ENCODE measurements at regions not wholly inside any gene's neighbourhood (a gene's known extent, or its start where the extent isn't known, plus 50 kb on each side); places are given as distances from the start of the nearest gene placed in this dataset.

DNA sequence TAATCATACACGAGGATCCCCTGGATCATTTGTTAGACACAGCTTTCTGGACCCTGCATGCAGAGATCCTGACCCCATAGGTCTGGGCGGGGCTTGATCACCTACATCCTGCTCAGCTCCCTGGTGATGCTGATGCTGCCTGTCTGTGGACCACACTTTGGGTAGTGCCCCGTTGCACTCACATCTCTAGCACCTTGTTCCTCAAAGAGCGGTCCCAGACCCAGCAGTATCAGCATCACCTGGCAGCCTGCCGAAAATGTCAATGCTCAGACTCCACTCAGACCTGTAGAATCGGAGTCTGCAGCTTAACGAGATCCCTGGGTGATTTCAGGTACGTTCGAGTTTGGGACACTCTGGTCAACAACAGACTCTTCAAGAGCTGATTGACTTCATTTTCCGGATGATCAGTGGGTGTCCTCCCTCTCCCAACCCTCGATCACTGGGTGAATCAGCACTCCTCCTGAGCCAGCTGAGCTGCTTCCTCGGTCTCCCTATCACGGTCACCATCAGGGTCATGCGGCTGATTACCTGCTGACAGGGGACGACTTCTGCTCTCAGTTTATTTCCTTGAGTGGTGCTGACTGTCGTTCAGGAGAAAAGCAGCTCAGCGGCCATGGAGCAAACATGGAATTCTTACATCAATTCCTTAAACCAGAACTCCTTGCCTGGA lies 150.6 kb upstream of the RAB12 start:
- DNase-seq: no peak

DNA sequence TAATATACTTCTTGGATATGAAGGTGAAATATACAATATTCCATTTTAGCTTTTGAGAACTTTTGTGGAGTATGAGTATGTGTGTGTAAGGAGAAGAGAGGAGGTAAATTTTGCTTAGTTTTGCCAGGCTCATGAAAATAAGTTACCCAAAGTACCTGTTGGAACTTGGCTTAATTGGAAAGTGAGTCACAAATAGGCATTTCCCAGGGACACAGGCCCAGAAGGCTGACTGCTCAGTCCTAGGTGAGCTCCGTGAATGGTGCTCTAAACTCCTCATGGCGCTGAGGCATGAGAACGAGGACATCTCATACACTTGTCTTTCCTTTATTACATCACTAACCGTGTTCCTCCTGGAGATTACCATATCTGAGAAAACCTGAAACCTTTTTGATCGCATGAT lies 148.5 kb upstream of the RAB12 start:
- DNase-seq: no peak

DNA sequence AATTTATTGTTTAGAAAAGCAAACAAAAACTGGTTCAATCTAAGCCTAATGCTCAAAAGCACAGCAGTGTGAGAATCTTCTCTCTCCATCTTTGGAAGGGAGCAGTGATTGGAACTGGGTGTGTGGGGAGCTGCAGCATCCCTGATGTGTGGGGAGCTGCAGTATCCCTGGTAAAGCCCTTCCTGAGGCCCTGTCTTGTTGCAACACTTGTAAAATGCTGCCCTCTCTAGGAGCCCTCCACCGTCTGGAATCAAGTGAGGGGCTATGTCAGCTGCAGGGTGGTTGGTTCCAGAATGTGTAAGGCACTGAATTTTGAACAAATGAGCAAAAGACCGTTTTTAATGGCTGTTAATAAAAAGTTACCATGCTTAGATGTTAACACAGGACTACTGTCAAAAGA lies 147.7 kb upstream of the RAB12 start:
- no peak for DNase-seq

DNA sequence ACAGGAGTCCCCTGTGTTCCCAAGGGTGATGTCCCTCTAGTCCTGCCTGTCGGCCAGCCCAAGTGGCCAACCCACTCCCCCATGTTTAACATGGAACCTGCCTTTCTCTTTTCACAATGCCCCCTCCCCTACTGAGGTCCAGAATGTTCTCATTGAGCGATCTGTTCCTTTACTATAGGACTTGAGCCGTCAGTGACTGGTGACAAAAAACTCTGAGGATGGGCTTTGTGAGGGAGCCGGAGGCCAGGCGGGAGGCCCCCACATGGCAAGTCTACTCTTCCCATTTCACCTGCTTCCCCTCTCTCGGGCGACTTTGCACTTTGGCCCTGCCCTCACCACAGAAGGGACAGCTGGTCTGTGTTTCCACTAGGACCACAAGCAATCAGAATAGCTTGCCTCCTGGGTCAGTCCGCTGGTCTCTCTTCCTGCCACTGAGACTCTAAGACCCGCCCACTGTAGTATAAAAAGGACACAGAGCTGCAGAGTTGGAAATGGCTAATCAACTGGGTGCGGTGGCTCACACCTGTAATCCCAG lies 146.5 kb upstream of the RAB12 start:
- DNase-seq: no peak

DNA sequence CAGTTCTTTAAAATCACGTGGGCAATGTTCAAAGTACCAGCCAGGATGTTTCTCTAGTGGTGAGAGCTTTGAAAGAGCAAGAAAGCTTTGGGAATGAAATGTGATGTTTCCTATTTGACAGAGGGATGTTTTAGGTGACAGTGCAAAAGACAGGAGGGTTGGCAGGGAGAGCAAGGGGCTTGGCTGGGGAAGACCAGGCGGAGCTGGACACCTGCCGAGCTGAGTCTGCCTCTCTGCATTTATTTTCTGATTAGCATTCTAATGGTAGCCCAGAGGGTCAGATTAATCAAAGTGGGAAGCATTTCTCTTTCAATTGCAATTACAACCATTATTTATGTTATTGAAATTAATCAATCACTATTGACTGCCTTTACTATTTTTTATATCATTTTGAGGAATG lies 145.4 kb upstream of the RAB12 start:
- no peak for DNase-seq

DNA sequence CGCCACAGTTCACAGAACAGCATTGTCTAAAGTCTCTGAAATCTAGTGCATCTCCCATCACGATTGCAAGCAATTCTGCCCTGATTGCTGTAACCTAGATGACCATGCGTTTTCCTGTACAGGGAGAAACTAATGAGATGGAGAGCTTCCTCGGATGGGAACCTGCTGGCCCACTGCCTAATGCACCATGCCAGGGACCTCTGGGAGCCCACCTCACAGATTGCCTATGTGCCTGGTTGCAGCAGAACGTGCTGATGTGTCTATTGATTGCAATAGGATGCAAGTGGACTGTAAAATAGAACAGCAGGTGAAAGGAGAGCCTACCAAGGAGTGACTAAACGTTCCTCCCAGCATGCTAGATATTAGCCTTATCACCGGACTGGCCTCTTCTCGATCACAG lies 141.0 kb upstream of the RAB12 start:
- no peak for DNase-seq

DNA sequence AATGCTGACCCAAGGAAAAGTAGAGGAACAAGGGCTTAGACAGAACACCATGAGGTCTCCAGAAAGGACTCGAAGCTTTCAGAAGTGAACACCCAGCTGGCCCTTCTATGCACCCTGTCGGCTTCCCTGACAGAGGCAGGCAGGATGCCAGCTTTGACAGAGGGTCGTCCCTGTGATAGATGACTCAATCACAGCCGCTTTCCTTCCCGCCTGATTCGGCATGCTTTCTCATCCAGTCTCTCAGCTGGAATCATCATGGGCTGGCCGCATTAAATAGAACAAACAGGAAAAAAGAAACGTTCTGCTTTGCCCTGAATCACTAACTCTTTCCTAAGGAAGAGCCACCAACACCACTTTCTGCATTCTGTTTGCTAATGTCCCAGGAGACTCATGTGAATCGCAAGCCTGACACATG lies 140.3 kb upstream of the RAB12 start:
- DNase-seq: no peak

DNA sequence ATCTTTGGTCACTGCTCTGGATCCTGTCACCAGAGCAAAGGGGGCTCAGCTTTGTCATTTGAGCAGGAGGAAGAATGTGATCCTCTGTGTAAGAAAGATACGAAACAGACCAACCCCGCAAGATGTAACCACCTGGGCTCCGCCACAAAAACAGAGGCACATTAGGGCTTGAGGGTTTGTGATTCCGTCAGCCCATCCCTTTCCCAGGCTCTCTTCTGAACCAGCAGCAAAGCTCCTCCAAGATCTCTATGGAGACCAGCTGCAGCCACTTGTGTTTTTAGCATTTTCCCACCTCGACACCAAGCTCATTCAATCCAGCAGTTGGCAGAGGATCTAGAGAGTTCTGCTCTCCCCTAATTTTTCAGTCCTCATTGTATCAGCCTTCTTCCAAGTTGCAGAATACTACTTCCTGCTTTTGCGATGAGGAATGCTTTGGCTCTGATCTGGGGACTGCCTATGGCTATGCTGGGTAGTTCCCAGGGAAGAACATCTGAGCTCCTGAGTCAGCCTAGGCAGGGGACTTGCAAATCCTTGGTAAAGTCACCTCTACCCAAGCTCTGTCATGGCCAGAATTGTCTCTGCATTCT lies 139.6 kb upstream of the RAB12 start:
- DNase-seq: no peak

DNA sequence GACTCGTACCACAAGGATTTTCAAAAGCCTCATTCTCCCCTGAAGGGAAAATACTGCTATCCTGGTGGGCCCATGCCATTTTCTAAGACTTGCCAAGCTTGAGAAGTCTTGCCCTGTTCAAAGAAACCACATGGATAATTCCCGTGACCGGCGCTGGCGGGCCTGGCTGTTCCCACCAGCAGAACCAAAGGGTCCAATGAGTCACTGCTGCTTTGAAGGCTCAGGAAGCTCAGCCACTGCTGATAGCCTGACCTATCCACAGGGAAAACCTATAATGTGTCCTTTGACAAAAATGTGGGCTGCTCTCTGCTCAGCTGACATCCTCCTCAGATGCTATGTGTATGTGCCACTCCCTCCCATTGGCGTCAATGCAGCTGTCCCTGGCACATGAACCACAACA lies 137.9 kb upstream of the RAB12 start:
- DNase-seq: no peak

DNA sequence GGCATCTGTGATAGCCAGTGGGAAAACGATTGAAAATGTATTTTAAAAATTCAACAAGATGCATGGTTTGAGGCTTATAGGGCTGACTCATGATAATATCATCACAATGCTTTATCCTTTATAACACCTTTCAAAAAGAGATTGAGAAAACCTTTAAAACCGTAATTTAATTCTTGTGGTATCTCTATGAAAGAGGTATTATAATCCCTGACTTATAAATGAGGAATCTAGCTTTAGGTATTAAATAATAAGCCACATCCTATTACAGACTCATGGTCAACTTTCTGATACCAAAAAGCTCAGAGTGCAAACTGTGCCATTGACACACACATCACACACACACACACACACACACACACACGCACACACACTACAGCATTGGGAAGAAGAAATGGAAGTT lies 134.6 kb upstream of the RAB12 start:
- no peak for DNase-seq

DNA sequence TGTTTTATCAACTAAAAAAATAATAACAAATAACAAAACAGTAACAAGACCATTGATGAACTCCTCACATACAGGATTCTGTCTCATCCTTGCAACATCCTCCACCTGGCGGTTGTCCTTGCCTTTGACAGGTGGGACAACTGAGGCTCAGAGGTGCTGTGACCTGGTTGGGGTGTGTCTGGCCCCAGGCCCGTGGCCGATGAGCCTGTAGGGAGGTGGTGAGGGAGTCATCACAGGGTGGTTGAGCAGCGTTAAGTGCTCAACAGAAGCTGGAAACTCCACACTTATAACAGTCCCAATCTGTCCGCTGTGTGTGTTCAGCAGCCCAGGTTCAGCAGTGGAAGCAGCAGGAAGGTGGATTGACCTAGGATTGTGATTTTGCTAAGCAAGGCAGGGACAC lies 131.6 kb upstream of the RAB12 start:
- no peak for DNase-seq

DNA sequence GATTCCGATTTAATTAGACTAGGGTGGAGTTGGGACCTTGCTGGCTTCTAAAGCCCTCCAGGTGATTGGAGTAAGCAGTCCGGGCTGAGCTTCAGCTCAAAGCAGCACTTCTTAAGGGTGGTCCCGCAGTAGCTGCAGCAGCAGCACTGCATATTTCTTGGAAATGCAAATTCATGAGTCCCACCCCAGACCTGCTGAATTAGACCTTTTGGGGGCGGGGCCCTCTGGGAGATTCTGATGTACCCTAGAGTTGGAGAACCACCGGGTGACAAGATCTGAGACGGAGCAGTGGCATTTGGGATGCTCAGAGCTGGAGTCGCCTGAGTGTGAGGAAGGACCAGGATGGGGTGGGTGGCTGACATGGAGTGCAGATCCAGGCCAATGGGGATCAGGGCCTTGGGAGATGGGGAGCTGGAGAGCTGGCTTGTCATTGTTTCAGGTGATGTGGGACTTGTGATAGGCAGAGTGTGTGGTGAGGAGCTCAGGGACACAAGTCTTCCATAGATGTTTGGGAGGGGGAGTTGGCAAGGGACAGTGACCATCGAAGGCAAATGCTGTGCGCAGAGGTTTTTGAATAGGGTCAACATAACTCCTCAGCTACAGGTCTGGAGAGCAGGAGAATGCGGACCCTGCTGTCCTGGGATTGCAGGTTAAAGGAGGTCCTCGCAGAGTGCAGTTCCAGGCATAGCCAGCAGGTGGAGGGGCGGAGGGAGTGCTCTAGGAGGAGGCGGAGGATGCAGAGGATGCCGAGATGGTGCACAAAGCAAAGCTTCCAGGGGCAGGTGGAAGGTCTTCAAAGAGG lies 130.9 kb upstream of the RAB12 start:
- peak; percentile 74 for DNase-seq

DNA sequence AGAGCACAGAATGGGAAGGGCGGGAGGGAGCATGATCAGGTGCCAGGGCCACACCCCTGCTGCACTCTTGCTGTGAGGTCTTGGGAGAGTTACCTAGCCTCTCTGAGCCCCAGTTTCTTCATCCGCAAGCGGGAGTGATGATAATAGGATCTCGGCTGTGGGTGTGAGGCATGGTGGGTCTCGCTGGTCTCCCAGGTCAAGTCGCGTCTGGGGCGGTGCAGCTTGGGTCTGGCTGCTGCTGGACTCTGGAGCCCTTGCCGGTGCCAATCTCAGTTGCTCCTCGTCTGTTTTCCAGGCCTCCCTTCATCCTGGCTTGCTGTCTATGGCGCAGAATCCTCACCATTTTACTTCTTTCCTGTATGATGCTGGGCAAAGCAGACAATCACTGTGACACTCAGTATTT lies 130.3 kb upstream of the RAB12 start:
- no peak for DNase-seq

DNA sequence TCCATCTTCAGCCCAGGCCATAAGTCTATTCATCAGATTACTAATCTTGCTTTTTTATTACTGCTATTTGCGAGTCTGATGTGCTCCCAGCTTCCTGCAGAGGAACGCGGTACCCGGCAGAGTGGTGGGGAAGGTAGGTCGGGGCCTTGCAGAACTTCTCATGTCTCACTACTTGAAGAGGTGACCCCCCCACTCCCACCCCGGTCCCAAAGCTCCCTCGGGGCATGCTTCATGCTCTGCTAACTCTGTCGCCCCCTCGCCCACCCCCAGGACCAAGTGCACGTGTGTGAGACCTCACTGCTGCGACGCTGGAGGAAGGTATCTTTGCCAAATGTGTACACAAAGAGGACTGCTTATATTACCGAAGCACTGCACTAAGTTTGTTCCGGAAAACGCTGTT lies 129.4 kb upstream of the RAB12 start:
- no peak for DNase-seq

DNA sequence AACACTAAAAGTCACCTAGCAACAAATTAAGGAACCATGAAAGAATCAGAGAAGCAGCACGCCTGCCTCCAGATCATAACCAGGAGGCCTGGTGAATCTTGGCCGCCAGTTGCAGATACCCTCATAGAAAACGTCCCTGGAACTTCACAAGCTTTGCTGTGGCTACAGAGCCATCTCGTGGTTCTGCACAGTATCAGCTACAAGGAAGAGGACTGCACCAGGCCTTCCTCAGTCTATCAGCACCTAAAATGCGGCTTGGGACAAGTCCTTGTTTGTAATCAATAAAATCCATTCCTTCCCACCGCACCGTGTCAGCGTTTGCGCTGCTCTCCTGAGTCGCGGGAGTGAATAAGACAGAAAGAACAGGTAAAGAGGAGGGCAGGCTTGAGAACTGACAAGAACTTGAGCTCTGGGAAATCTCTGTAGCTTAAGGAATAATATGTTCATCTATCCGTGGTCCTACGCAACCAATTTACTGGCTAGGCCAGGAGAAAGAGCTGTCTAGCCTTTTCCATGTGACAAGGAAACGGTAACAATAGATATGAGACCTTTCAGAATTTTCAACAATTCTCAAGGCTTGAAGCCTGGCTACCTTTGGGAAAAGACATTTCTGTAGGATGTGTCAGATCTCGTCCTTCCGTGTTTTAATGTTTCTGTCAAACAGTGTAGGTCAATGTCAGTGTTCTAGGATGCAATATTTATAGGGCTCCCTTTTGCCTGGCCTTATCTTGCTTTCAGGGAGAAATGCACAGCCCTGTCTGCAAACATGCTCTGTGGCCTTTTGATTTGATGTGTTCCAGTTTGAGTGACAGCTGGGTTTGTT lies 128.5 kb upstream of the RAB12 start:
- no peak for DNase-seq

DNA sequence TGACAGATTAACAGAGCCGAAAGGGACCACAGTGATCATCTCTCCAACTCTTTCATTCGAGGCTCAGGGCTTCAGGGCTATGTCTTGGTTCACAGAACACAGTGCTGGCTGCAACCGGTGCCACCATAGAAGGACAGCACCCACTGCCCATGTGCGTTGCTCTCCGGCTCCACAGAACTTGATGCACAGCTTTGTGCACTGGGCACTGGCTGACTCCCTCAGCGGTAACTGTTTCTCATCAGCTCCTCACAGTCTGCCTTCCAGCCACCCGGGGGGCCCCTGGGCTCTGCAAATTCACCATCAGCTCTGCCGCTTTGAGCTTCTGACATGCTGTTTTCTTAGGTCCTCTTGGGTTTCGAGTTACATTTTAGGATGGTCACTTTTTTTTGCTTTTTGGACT lies 124.3 kb upstream of the RAB12 start:
- DNase-seq: no peak

DNA sequence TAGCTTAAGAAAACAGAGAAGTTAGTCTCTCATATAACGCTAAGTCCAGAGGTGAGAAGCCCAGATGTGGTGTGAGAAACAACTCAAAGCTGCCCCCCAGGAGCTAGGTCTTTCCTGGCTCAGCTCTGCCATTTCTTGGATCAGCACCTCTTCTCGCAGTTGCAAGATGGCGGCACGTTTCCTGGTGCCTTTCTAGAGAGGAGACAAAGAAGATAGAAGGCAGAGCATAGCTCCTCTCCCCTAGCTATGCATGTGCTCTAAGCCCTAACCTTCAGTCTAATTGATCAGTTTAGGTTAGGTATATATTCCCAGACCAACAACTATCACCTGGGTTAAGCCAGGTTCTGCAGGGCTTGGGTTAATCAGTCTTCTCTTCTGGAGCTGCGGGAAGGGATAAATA lies 119.5 kb upstream of the RAB12 start:
- DNase-seq: no peak

DNA sequence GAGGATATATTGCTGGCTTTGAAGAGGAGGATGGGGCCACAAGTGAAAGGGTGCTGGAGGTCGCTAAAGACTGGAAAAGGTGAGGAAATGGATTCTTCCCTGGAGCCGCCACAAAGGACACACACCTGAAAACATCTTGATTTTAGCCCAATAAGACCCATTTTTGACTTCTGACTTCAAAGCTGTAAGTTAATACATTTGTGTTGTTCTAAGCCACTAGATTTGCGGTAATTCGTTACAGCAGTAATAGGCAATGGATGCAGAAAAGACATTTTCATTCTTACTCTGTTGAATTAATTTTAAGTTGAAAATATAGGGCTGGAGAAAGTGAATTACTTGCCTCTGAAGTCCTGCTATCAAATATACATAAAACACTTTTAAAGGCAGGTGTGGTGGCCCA lies 117.7 kb upstream of the RAB12 start:
- no peak for DNase-seq

DNA sequence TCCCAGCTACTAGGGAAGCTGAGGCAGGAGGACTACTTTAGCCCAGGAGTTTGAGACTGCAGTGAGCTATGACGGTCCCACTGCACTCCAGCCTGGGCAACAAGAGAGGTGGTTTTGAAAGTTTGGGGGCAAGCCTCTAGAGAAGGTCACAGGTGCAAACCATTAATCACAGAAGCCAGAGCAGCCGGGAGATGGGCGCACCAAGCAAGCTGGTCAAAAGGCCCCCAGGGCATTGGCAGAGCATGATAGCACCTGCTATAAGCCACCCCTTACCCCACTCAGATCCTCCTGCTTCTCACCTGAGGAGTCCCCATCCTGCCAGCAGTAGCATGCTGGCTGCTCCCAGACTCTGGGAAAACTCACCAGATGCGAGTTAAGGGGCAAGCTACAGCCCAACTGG lies 116.1 kb upstream of the RAB12 start:
- DNase-seq: no peak

DNA sequence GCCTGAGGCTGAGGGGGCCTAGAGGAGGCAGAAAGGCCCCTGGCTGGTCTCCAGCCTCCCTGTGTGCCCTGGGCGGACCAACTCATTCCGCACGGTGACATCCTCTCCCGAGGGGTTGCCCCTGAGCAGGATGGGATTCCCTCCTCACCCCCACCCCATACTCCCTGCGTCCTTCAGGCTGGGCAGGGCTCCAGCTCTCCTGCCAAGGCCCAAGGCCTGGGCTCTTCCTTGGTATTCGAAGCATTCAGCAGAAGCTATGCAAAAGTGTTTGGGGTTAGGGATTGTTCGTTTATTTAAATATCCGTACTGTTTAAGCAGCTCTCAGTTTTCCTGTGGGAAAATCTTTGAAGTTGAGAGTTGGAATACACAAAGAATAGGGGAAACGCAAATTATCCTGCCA lies 113.1 kb upstream of the RAB12 start:
- no peak for DNase-seq

DNA sequence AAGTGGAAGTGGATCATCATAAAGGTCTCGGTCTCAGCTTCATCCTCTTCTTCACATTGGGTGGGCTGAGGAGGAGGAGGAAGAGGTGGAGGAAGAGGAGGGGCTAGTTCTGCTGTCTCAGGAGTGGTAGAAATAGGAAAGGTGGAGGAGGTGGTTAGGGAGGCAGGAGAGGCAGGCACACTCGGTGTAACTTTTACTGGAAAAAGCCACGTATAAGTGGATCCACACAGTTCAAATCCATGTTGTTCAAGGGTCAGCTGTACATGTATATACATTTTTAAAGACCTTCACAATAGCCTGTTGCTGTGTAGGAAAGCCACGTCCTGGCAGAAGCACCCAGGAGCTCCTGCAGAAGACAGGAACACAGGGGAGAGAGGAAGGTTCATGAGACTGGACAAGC lies 110.3 kb upstream of the RAB12 start:
- no peak for DNase-seq

DNA sequence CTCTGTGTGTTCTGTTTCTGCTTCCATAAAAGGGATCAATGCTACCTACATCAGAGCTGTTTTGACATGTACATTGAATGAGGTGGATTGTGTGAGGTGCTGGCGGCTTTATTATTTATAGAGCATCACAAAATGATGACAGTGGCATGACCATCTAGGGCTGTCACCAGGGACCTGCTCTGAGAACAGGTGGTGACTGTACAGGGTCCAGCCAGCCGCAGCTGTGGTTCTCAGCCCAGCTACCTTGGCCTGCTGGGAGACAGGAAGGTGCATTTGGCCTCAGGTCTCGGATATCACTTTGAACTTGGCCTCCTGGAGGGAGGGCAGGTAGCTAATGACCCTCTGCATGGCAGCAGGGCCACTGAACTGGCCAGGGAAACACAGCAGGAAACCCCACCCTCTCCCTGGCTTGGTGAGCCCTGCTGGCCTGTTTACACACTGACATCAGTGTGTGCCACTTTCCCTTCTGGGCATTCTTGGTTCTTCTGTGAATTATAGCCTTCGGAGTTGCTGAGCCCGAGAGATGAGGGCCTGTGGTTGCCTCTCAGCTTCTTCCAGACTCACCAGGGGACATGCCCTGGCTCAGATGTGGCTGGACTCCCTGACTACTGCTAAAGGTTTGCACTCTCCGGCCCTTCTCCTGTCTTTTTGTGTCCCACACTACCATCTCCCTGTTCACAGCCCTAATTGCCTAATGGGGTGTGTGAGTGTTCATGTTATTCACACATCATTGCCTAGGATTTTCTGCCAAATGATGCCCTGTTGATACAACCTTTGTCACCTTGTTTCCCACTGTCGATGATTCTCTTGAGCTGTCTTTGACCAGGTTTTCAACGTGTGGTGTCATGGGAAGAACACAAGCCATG lies 109.2 kb upstream of the RAB12 start:
- no peak for DNase-seq
